Calu3 (cell line): ENCODE measurements at regions not wholly inside any gene's neighbourhood (a gene's known extent, or its start where the extent isn't known, plus 50 kb on each side); places are given as distances from the start of the nearest gene placed in this dataset.

Experiments used
- BruUV-seq: library from RNA; stranded (reverse); fragments of 400-500 nt; replicated peaks from 2 replicates; lab custom pipeline; 2021; lab: Mats Ljungman, UMichigan
- CTCF ChIA-PET: fragments of 300-600 bp; sonication (Branson Sonifier 250); formaldehyde crosslinking; loops from one replicate; lab custom pipeline; 2022; ENCODE audit warnings: antibody characterized with exemption; lab: Charles Lee
- DNase-seq: peaks from one replicate; pipeline ENCODE4 v3.0.0; 2022
- H3K27ac Mint-ChIP-seq: one replicate; pipeline ENCODE4 v1.8.0; 2022; ENCODE audit warnings: mixed read lengths; ENCODE audit not compliant: unreplicated experiment
- H3K27me3 Mint-ChIP-seq: one replicate; pipeline ENCODE4 v1.8.0; 2022; ENCODE audit warnings: mixed read lengths; ENCODE audit not compliant: unreplicated experiment
- H3K36me3 Mint-ChIP-seq: one replicate; pipeline ENCODE4 v1.8.0; 2022; ENCODE audit warnings: mild to moderate bottlenecking, moderate library complexity, mixed read lengths; ENCODE audit not compliant: insufficient read depth, unreplicated experiment
- H3K4me1 Mint-ChIP-seq: one replicate; pipeline ENCODE4 v1.8.0; 2022; ENCODE audit warnings: mild to moderate bottlenecking, low read depth, mixed read lengths; ENCODE audit not compliant: unreplicated experiment
- H3K4me3 Mint-ChIP-seq: one replicate; pipeline ENCODE4 v1.8.0; 2022; ENCODE audit warnings: mild to moderate bottlenecking, low read depth, moderate library complexity, mixed read lengths; ENCODE audit not compliant: unreplicated experiment
- H3K9me3 Mint-ChIP-seq: one replicate; pipeline ENCODE4 v1.8.0; 2022; ENCODE audit warnings: low read depth, mixed read lengths; ENCODE audit not compliant: unreplicated experiment
- intact Hi-C: fragments of 100-400 bp; cut with micrococcal nuclease; formaldehyde crosslinking; loops from one replicate; pipeline ENCODE4 v1.10.0; 2022; ENCODE audit not compliant: unreplicated experiment
- TF ChIP-seq, protein P1 (sequence below): fragments of 200-600 bp; IDR thresholded peaks from one replicate; pipeline ENCODE4 v1.8.0; 2022; ENCODE audit warnings: antibody characterized with exemption; ENCODE audit not compliant: unreplicated experiment

DNA sequence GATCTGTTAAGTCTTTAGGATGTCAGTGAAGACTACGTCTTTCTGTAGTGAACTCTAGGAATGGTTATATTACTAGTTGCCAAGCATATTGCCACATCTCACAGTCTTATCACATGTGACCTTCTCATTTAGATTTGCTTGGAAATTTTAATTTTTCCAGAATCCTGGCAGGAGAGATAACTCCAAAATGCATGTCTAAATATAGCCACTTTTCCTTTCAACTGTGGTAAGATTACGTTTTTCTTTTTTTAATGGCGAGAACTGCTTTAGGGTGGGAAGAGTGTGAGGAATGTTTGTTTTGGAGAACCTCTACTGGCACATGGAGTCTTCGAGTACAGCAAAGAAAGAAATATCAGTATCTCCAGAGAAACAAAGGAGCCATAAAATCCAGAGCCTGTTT, 91.7 kb upstream of the ADAMTSL1 start:
- no peak overlapping the region for H3K4me3 Mint-ChIP-seq
- H3K36me3 Mint-ChIP-seq = peaks cover 7% of the 10 kb centered on the region
- no TSS peak for BruUV-seq
- no peak for DNase-seq
- H3K27me3 Mint-ChIP-seq = no peaks in the 10 kb centered on the region
- H3K4me1 Mint-ChIP-seq = peaks cover 32% of the 10 kb centered on the region
- H3K9me3 Mint-ChIP-seq = peaks cover 3% of the 10 kb centered on the region
- CTCF ChIA-PET = no interaction called here
- H3K27ac Mint-ChIP-seq = no peak overlapping the region
- intact Hi-C loops = no loop called here
- TF ChIP-seq, protein P1, sequence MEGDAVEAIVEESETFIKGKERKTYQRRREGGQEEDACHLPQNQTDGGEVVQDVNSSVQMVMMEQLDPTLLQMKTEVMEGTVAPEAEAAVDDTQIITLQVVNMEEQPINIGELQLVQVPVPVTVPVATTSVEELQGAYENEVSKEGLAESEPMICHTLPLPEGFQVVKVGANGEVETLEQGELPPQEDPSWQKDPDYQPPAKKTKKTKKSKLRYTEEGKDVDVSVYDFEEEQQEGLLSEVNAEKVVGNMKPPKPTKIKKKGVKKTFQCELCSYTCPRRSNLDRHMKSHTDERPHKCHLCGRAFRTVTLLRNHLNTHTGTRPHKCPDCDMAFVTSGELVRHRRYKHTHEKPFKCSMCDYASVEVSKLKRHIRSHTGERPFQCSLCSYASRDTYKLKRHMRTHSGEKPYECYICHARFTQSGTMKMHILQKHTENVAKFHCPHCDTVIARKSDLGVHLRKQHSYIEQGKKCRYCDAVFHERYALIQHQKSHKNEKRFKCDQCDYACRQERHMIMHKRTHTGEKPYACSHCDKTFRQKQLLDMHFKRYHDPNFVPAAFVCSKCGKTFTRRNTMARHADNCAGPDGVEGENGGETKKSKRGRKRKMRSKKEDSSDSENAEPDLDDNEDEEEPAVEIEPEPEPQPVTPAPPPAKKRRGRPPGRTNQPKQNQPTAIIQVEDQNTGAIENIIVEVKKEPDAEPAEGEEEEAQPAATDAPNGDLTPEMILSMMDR = no peak

DNA sequence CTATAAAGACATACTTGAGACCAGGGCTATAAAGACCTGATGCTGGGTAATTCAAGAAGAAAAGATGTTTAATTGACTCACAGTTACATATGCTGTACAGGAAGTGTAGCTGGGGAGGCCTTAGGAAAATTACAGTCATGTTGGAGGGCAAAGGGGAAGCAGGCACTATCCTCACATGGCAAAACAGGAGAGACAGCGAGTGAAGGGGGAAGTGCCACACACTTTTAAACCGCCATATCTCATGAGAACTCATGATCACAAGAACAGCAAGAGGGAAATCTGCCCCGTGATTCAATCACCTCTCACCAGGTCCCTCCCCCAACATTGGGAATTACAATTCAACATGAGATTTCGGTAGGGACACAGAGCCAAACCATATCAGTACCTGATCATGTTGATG, 89.9 kb upstream of the ADAMTSL1 start:
- BruUV-seq = no TSS peak
- Mint-ChIP-seq H3K9me3 (no peaks in the 10 kb centered on the region), H3K36me3 (no peaks in the 10 kb centered on the region), H3K27me3 (no peaks in the 10 kb centered on the region), H3K4me1 (peaks cover 22% of the 10 kb centered on the region), H3K27ac (no peak overlapping the region), H3K4me3 (no peak overlapping the region)
- CTCF ChIA-PET = no interaction called here
- intact Hi-C loops = no loop called here
- DNase-seq = no peak
- TF ChIP-seq, protein P1 = no peak

DNA sequence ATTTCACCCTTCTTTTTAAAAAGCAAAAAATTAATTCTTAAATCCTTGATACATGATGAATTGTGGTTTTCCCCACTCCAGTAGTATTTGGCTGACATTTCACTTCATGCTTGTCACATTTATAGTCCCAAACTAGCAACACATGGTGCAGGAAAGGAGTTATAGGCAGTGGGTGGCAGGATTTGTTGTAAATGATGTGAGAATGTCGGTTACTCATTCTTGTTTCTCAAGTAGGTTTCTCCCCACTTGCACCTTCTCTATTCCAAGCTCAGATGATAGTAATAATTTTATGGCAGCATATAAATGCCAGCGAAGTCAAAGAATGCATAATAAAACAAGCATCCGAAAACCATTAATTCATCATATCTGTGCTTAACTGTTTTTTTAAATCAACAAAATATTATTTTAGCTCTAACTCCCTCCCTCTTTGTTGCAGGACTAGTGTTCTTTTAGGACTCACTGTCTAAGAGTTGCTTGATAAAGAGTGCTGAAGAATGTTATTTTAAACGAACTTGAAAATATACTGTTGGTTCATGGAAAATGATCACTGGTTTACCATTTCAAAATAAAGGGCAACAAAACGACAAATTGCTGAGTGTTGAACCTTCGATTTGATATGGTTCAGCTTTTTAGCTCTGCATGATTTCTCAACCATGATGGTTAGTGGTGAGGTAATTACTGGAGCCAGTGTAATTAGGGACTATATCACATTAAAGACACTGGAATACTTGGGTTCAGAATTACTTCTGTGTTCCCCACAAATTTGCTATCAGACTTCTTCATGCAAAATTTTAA, 88.1 kb upstream of the ADAMTSL1 start:
- BruUV-seq = no TSS peak
- Mint-ChIP-seq H3K27me3 (no peaks in the 10 kb centered on the region), H3K9me3 (no peaks in the 10 kb centered on the region), H3K27ac (no peak overlapping the region), H3K4me1 (peaks cover 8% of the 10 kb centered on the region), H3K4me3 (no peak overlapping the region), H3K36me3 (no peaks in the 10 kb centered on the region)
- no peak for DNase-seq
- CTCF ChIA-PET = no interaction called here
- intact Hi-C loops = no loop called here
- TF ChIP-seq, protein P1 = no peak

DNA sequence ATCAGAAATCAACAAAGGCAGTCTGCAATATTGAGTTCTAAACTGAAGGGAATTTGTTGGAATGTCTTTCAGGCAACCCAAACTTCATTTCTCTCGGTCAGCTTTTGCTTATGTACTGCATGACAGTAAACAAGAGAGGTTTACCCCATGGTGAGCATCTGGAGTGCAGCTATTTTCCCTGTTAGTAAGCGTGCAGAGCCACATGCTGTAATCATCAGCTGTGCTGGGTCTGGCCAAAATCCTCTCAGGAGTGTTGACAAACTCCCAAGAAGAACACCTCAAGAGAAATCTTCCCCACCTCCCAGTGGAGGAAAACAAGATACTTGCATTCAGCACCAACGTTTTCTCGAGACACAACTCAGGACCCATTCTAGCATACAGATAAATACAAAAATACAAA, 83.6 kb upstream of the ADAMTSL1 start:
- H3K27ac Mint-ChIP-seq = no peak overlapping the region

More for the DNA sequence above, 83.6 kb upstream of the ADAMTSL1 start:
- CTCF ChIA-PET = no interaction called here
- BruUV-seq = no TSS peak
- TF ChIP-seq, protein P1 = no peak
- peaks cover 18% of the 10 kb centered on the region for H3K4me1 Mint-ChIP-seq
- peaks cover 8% of the 10 kb centered on the region for H3K36me3 Mint-ChIP-seq
- intact Hi-C loops = loop anchor here (5.0 to 10.0 kb wide), 2 partner anchors 52 to 56 kb away; no protein-coding TSS in a partner anchor
- DNase-seq = no peak
- H3K4me3 Mint-ChIP-seq = no peak overlapping the region
- no peaks in the 10 kb centered on the region for H3K9me3 Mint-ChIP-seq
- no peaks in the 10 kb centered on the region for H3K27me3 Mint-ChIP-seq
